OCI-LY7 (cell line): ENCODE measurements at regions not wholly inside any gene's neighbourhood (a gene's known extent, or its start where the extent isn't known, plus 50 kb on each side); places are given as distances from the start of the nearest gene placed in this dataset.

Source experiments
- BruUV-seq: library from RNA; stranded (reverse); fragments of 400-500 nt; replicated peaks from 2 replicates; lab custom pipeline; 2021; lab: Mats Ljungman, UMichigan
- CTCF ChIA-PET: fragments of 300-600 bp; sonication (Branson Sonifier 250); formaldehyde crosslinking; loops from one replicate; lab custom pipeline; 2022; ENCODE audit warnings: antibody characterized with exemption; ENCODE audit not compliant: unreplicated experiment; lab: Charles Lee
- POLR2A ChIA-PET: fragments of 300-600 bp; sonication (Branson Sonifier 250); formaldehyde crosslinking; loops from one replicate; lab custom pipeline; 2022; ENCODE audit warnings: antibody characterized with exemption; lab: Charles Lee
- DNase-seq: peaks from one replicate; pipeline ENCODE4 v3.0.0-alpha.2; 2015; ENCODE audit warnings: low spot score
- H2AFZ ChIP-seq: fragments of 200-600 bp; sonication (generic), shearing (Covaris generic); 2 replicates; pipeline ENCODE4 v1.6.1; 2014; ENCODE audit warnings: mild to moderate bottlenecking, antibody characterized with exemption, low read length, moderate library complexity
- H3K27ac ChIP-seq: fragments of 200-600 bp; sonication (generic); 2 replicates; pipeline ENCODE4 v1.5.1; 2014; ENCODE audit warnings: mixed run types, low read depth, mild to moderate bottlenecking, moderate library complexity, low read length, inconsistent platforms; ENCODE audit not compliant: poor library complexity, severe bottlenecking
- H3K36me3 ChIP-seq: fragments of 200-600 bp; sonication (generic); 2 replicates; pipeline ENCODE4 v1.6.1; 2014; ENCODE audit warnings: mild to moderate bottlenecking, antibody characterized with exemption, low read length, moderate library complexity, mixed read lengths; ENCODE audit not compliant: insufficient read depth
- H3K4me1 ChIP-seq: fragments of 200-600 bp; sonication (generic); 2 replicates; pipeline ENCODE4 v1.5.1; 2014; ENCODE audit warnings: mild to moderate bottlenecking, low read length; ENCODE audit not compliant: insufficient read depth, poor library complexity, severe bottlenecking
- H3K4me2 ChIP-seq: fragments of 200-600 bp; sonication (generic); 2 replicates; pipeline ENCODE4 v1.6.1; 2014; ENCODE audit warnings: mild to moderate bottlenecking, low read length
- H3K4me3 ChIP-seq: fragments of 200-600 bp; sonication (generic); 2 replicates; pipeline ENCODE4 v1.5.1; 2014; ENCODE audit warnings: mild to moderate bottlenecking, low read depth, low read length; ENCODE audit not compliant: poor library complexity, severe bottlenecking
- H3K79me2 ChIP-seq: fragments of 200-600 bp; sonication (generic); 2 replicates; pipeline ENCODE4 v1.6.1; 2016; ENCODE audit warnings: low read depth, mild to moderate bottlenecking, low read length, moderate library complexity, mixed read lengths; ENCODE audit not compliant: insufficient read depth
- H3K9me2 ChIP-seq: fragments of 200-600 bp; sonication (generic); 2 replicates; pipeline ENCODE4 v1.6.1; 2016; ENCODE audit warnings: mild to moderate bottlenecking, low read length, mixed read lengths; ENCODE audit not compliant: insufficient read depth
- H3K9me3 ChIP-seq: fragments of 200-600 bp; sonication (generic); 2 replicates; pipeline ENCODE4 v1.6.1; 2014; ENCODE audit warnings: mild to moderate bottlenecking, mixed run types, low read length, mixed read lengths
- H4K20me1 ChIP-seq: fragments of 200-600 bp; sonication (generic); 2 replicates; pipeline ENCODE4 v1.6.1; 2014; ENCODE audit warnings: mild to moderate bottlenecking, antibody characterized with exemption, low read length, moderate library complexity, mixed read lengths; ENCODE audit not compliant: insufficient read depth
- EZH2phosphoT487 ChIP-seq: fragments of 200-600 bp; sonication (generic); IDR thresholded peaks from 2 replicates; pipeline ENCODE4 v1.6.1; 2018; ENCODE audit warnings: low read depth, borderline replicate concordance, mild to moderate bottlenecking, mixed run types, antibody characterized with exemption, low read length, moderate library complexity, mixed read lengths
- intact Hi-C: fragments of 100-400 bp; cut with micrococcal nuclease; formaldehyde crosslinking; loops from one replicate; pipeline ENCODE4 v1.10.0; 2022; ENCODE audit not compliant: unreplicated experiment
- TF ChIP-seq, protein P1 (sequence below): fragments of 200-600 bp; sonication (generic); conservative IDR thresholded peaks from 2 replicates; pipeline ENCODE4 v1.5.1; 2014; ENCODE audit warnings: mild to moderate bottlenecking, antibody characterized with exemption, low read length, moderate library complexity, mixed read lengths

DNA sequence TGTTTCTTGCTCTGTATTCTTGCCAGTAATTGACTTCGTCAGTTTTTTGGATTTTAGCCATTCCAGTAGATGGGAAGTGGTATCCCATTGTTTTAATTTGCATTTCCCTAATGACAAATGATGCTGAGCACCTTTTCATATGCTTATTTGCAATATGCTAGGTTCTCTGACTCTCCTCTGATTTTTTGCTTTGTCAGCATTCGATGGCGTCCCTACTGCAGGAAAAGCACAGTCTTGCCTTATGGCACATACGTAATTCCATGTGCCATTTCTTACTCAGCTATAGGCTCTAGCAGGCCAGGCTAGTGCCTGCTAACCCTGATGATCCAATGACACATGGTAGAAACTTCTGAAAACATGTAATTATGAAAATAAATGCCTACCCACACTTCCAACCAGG, 239.2 kb upstream of the ATP10A start:
- DNase-seq: no peak
- H2AFZ ChIP-seq: no peak overlapping the region
- H3K4me2 ChIP-seq: no peak overlapping the region
- POLR2A ChIA-PET: no interaction called here
- H3K4me1 ChIP-seq: no peaks in the 10 kb centered on the region
- TF ChIP-seq, protein P1, sequence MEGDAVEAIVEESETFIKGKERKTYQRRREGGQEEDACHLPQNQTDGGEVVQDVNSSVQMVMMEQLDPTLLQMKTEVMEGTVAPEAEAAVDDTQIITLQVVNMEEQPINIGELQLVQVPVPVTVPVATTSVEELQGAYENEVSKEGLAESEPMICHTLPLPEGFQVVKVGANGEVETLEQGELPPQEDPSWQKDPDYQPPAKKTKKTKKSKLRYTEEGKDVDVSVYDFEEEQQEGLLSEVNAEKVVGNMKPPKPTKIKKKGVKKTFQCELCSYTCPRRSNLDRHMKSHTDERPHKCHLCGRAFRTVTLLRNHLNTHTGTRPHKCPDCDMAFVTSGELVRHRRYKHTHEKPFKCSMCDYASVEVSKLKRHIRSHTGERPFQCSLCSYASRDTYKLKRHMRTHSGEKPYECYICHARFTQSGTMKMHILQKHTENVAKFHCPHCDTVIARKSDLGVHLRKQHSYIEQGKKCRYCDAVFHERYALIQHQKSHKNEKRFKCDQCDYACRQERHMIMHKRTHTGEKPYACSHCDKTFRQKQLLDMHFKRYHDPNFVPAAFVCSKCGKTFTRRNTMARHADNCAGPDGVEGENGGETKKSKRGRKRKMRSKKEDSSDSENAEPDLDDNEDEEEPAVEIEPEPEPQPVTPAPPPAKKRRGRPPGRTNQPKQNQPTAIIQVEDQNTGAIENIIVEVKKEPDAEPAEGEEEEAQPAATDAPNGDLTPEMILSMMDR: no peak
- no peak for TF ChIP-seq EZH2phosphoT487
- CTCF ChIA-PET: no interaction called here
- no TSS peak for BruUV-seq
- intact Hi-C loops: no loop called here
- no peaks in the 10 kb centered on the region for H4K20me1 ChIP-seq
- no peaks in the 10 kb centered on the region for H3K79me2 ChIP-seq
- no peak overlapping the region for H3K27ac ChIP-seq
- no peak overlapping the region for H3K4me3 ChIP-seq
- H3K36me3 ChIP-seq: no peaks in the 10 kb centered on the region
- no peaks in the 10 kb centered on the region for H3K9me3 ChIP-seq
- no peaks in the 10 kb centered on the region for H3K9me2 ChIP-seq

- TF ChIP-seq, protein P1: no peak
- TF ChIP-seq EZH2phosphoT487: no peak
- DNase-seq: no peak
- H2AFZ ChIP-seq: no peak overlapping the region
- H3K4me1 ChIP-seq: no peaks in the 10 kb centered on the region
- H3K9me3 ChIP-seq: no peaks in the 10 kb centered on the region
- no peaks in the 10 kb centered on the region for H3K36me3 ChIP-seq
- H3K4me2 ChIP-seq: no peak overlapping the region
- intact Hi-C loops: no loop called here
- CTCF ChIA-PET: no interaction called here
- H3K9me2 ChIP-seq: no peaks in the 10 kb centered on the region
- H3K4me3 ChIP-seq: no peak overlapping the region
- POLR2A ChIA-PET: no interaction called here
- H4K20me1 ChIP-seq: no peaks in the 10 kb centered on the region
- no peaks in the 10 kb centered on the region for H3K79me2 ChIP-seq
- no peak overlapping the region for H3K27ac ChIP-seq
- BruUV-seq: no TSS peak
These were observed 238.3 kb upstream of the ATP10A start for GRCh38 chr15:26101443-26101842.

DNA sequence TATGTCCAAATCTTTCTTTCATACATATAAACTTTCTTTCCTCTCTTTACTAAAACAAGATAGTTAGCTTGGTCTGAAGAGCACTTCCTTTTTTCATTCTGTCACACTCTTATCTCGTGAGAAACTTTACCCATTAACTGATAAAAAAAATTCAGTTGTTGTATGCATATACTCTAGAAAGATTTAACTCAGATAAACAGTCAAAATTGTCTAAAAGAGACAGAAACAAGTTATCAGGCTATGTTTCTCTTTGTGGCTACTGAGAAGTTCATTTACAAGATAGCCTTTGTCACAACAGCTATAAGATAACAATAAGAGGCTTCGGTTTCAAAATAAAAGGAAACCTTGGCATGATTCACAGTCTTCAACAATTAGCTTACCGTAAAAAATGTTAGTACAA, 235.7 kb upstream of the ATP10A start:
- CTCF ChIA-PET: no interaction called here
- no TSS peak for BruUV-seq
- H3K9me3 ChIP-seq: no peaks in the 10 kb centered on the region

More for the DNA sequence above, 235.7 kb upstream of the ATP10A start:
- Histone ChIP-seq H4K20me1 (no peaks in the 10 kb centered on the region), H3K79me2 (no peaks in the 10 kb centered on the region), H2AFZ (no peak overlapping the region), H3K27ac (no peak overlapping the region), H3K4me3 (no peak overlapping the region), H3K4me1 (no peaks in the 10 kb centered on the region), H3K4me2 (no peak overlapping the region), H3K9me2 (no peaks in the 10 kb centered on the region), H3K36me3 (no peaks in the 10 kb centered on the region)
- TF ChIP-seq, protein P1: no peak
- no peak for TF ChIP-seq EZH2phosphoT487
- DNase-seq: no peak
- POLR2A ChIA-PET: interaction anchor here (0.6 to 1.3 kb wide), 3 partner anchors 10 to 164 kb away, joined by 3 read pairs; no protein-coding TSS in a partner anchor
- intact Hi-C loops: no loop called here
